CD4-positive, alpha-beta T cell treated with Interleukin-10 for 1 hour (primary cell): ENCODE measurements at regions not wholly inside any gene's neighbourhood (a gene's known extent, or its start where the extent isn't known, plus 50 kb on each side); places are given as distances from the start of the nearest gene placed in this dataset.
"Not testable (repeated sequence)": the region's sequence is repeated elsewhere in the genome, so short reads cannot be mapped to it uniquely, and the experiment has no call there.

Source experiments
- DNase-seq: peaks from one replicate; pipeline ENCODE4 v3.0.0-alpha.2; 2020

- no peak for DNase-seq
These were observed 170.0 kb downstream of the ADRA2C start for GRCh38 chr4:3936184-3936583.

DNA sequence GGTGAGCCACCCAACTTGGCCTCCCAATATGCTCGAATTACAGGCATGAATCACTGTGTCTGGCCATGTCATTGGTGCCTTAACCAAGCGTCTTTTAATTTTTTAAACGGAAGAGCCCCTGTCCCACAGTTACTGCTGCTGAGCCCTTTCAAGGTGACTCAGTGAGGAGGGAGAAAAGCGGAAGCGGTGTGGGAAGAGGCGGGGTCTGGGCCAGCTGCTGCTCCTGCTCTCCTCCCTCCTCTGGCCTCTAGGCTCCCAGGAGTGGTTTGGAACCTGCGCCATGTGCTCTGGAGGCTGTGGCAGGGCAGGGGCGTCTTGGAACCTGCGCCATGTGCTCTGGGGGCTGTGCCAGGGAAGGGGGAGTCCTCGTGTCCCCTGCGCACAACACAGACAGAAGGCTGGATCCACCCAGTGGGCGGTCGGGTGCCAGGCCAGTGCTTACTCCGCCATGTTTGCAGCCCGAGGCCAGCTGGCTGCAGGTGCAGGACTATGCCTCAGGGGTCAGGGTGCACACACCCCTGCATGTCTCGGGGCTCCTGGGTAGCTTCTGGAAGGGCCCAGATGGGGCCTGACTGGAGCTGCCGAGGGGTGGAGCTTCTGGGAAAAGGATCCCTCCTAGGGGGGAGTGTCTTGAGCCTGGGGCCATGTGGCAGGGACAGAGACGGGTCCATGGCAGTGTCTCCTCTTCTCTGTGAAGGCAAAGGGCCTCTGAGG is 171.8 kb downstream of the ADRA2C start:
- DNase-seq = not testable (repeated sequence)

DNA sequence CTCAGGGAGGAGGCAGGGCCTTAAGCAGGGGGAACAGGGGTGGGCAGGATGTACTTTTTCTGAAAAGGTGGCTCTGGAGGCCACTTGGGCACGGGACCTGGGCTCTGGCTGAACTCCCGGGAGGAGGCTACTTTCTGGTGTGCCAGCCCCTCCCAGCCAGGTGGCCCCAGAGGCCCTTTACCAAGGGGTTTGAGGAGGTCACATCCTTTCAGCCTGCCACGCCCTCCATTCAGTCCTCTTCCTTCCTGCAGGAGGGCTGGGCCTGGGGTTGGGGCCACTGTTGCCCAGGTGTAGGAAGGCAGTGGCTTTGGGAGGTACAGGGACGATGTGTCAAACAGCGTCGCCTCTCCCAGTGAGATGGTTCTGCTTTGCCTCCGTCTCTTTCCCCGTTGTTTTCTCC is 172.5 kb downstream of the ADRA2C start:
- not testable (repeated sequence) for DNase-seq

GRCh38 chr4:3939954-3940591 is 173.9 kb downstream of the ADRA2C start:
- DNase-seq = not testable (repeated sequence)

DNA sequence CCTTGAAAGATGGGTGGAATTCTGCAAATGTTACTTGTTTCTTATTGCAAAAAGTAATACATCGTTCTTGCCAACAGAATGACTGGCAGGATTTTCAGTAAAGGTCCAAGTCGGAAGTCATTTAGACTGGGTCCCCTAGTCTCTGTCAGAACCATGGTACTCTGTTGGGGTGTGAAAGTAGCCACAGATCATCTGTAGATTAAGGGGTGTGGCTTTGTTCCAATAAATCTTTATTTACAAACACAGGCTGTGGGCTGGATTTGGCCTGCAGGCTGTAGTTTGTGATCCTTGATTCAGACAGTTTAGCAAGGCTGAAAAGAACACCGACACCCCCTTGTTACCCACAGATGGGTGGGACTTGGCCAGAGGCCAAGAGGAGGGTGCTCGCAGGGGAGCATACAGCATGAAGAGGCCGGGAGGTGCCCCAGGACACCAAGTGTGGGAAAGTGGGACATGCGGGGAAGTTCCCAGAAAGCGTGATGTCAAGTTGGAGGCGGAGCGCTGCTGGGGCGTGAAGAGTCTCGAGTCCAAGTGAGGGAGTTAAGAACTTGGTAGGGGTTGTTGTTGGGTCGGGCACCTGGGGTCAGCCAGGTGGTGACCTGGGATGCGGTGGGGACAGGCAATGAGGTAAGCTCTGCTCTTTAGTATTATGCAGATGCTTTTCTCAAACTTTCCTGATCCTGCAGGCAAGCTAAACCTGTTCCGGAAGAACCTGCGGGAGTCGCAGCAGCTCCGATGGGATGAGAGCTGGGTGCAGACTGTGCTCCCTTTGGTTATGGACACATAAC is 175.7 kb downstream of the ADRA2C start:
- not testable (repeated sequence) for DNase-seq

DNA sequence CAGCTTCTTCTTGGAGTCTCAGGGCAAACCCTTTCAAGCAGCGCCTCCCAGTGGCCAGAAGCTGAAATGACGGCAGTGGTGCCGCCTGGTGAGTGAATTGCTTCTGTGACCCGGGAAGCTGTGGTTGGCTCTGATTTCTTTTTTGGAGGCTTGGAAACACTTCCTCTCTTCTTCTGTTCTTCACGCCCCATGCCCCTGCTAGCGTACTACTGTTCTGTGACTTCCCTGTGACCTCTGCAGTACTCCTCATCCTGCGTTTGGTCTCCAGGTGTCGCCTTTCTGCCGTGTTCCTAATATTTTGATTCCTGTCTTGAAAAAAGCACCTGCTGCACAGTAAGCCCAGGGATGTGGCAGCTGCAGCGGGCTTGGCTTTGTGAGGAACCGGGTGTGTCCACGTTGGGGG is 176.4 kb downstream of the ADRA2C start:
- peak; percentile 66 for DNase-seq

DNA sequence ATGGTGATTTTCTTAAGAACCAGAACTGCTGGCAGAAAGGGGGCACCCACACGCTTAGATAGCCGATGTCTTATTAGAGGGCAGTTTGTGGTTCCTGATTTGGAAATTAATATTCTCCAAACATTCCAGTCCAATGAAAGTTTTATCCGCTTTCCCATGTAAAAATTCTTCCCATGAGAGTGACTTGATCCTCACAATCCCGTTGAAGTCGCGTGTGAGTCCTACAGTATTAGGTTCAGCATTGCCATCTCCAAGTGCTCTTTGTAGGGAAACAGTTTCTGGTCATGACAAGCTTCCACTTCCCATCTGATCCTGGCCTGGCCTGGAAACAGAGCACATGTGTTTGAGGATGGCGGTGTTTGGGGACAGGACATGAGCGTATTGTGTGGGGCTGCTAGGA is 176.9 kb downstream of the ADRA2C start:
- not testable (repeated sequence) for DNase-seq

- DNase-seq = no peak
These were observed 179.5 kb downstream of the ADRA2C start for GRCh38 chr4:3945511-3946290.

DNA sequence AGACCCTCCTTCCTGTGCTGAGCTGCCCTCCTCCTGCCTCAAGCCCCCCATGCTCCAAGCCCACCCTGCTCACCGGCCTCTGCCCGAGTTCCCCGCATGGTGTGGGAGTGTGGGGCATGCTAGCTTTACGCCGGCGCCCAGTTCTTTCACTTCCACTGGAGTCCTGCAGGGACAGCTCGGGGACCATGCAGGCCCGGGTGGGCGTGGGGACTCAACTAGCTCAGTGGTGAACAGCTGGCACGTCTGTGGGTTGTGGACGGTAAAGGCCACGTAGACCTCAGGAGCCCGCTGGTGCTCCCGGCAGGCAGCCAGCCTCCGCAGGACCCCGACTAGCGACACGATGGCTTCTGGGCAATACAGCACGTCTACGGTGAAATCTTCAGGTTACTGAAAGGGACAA is 180.4 kb downstream of the ADRA2C start:
- DNase-seq = not testable (repeated sequence)

DNA sequence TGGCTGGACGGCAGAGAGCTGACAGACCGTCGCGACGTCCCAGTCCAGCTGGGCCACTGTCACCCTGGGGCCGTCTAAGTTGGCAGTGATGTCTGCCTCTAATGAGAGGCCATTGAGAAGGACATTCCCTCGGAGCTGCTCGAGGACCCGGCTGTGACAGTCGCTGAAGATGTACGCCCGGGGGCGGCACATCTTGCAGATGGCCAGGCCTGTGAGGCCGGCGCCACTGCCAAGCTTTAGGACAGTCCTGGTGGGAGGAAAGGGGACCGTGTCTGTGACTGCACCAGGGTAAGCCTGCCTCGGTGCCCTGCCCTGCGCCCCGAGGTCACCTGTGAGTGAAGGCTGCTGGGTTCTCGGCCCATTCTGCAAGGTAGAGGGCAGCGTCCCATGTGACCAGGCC is 181.6 kb downstream of the ADRA2C start:
- not testable (repeated sequence) for DNase-seq

DNA sequence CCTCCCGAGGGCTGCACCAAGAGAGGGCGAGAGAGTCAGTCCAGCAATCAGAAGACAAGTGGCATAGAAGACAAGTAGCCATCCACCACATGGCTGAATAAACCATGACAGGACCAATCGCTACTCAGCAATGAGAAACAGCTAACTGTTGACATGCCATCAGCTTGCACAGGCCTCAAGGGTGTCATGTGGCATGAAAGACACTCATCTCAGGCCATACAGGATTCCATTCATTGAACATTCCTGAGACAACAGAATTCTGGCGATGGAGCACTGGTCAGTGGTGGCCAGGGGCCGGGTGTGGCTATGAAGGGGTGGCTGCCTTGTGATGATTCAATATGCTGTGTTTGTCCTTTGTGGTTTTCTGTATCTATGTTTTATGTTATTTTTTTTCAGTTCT is 182.0 kb downstream of the ADRA2C start:
- not testable (repeated sequence) for DNase-seq

GRCh38 chr4:3949916-3950315 is 183.7 kb downstream of the ADRA2C start:
- peak; percentile 9 for DNase-seq

GRCh38 chr4:3952443-3953139 is 186.4 kb downstream of the ADRA2C start:
- not testable (repeated sequence) for DNase-seq

- not testable (repeated sequence) for DNase-seq
These were observed 186.9 kb downstream of the ADRA2C start for GRCh38 chr4:3953140-3953489.

- peak; percentile 58 for DNase-seq
These were observed 188.5 kb downstream of the ADRA2C start for GRCh38 chr4:3954540-3955320.

DNA sequence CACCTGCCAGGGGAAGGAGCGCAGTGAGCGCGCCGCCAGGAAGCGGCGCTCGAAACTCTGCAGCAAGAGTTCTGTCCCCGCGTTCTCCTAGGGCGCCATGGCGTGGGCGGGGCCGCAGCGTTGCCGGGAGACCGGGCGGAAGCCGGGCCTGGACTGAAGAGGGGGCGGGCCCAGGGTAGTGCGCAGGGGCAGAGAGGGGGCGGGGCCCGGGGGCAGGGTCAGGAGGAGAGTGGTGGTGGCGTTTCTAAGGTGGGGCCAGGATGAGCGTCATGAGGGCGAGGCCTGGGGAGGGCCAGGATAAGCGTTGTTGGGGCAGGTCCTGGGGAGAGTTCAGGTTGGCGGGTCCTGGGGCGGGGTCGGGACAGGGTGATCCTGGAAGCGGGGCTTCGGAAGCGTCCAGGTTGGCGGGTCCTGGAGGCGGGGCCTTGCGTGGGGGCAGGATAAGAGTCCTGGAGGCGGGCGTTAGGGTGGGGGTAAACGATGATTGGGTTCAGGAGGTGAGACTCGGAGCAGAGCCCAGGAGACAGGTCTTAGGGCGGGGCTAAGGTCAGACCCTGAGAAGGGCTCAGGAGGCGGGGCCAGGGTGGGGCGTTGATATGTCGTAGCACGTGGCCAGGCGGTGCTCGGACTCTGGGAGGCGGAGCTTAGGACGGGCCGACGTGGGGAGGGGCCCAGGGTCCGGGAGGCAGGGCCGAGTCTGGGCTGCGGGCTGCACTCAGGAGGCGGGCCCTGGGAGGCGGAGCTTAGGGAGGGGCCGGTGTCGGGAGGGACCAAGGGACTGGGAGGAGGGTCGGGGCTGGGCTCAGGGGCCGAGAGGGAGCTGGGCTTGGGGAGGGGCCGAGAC is 189.4 kb downstream of the ADRA2C start:
- DNase-seq = peak; percentile 99

GRCh38 chr4:3956165-3956867 is 190.1 kb downstream of the ADRA2C start:
- DNase-seq = not testable (repeated sequence)

DNA sequence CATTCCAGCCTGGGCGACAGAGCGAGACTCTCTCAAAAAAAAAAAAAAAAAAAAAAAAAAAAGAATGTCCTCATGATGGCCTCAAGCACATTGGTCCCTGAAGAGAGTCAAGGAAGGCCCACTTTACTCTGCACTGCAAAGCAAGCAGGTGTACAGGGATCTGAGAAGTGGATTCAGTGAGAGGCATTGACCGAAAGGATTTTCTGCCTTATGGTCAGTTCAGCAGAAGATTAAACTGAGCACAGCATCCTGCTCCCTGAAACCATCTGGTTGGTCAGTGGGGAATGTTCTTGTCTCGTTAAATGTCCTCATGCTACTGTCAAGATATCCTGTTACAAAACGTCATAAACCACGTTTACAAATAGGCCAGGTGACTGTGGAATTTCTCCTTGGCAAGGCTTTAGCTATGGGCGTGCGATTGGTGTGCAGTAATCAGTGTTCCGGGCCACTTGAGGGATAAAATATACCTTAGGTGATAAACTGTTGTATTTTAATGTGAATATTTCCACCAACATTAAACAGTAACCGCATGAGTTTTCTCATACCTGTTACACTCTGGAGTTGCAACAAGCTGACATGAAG is 195.0 kb downstream of the ADRA2C start:
- not testable (repeated sequence) for DNase-seq

GRCh38 chr4:3964572-3965278 is 198.5 kb downstream of the ADRA2C start:
- not testable (repeated sequence) for DNase-seq
